GM12864 (cell line): ENCODE measurements at regions not wholly inside any gene's neighbourhood (a gene's known extent, or its start where the extent isn't known, plus 50 kb on each side); places are given as distances from the start of the nearest gene placed in this dataset.

Source experiments
- DNase-seq: peaks from one replicate; pipeline ENCODE4 v3.0.0-alpha.2; 2011; ENCODE audit warnings: low read depth
- H3K4me3 ChIP-seq: 2 replicates; pipeline ENCODE4 v1.5.1; 2011; ENCODE audit warnings: mild to moderate bottlenecking, low read depth, low read length, control low read depth
- CTCF ChIP-seq: IDR thresholded peaks from 2 replicates; pipeline ENCODE4 v1.5.1; 2011; ENCODE audit warnings: low read depth, mild to moderate bottlenecking, moderate library complexity, low read length, control low read depth, inconsistent platforms; ENCODE audit errors: missing control alignments

DNA sequence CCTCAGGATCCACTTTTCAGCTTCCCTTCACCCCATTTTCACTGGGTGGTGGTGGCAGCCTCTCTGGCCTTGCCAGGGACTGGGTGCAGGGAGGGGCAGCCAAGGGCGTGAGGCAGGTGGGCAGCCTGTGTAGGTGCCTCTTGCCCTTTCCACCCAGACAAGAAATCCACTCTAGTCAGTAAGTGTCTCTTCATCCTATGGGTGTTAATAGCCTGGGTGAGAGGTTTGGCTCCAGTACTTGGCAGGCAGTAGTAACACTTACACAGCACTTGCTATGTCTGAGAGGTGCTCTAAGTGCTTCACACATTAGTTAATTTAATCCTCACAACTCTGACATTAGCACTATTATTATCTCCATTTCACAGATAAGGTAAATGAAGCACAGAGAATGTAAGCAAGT lies 171.9 kb downstream of the EMP1 start:
- TF ChIP-seq CTCF = no peak
- no peak overlapping the region for H3K4me3 ChIP-seq
- DNase-seq = no peak

GRCh38 chr12:13367973-13368372 lies 171.4 kb downstream of the EMP1 start:
- TF ChIP-seq CTCF = no peak
- DNase-seq = no peak
- no peak overlapping the region for H3K4me3 ChIP-seq

- no peak for DNase-seq
- no peak overlapping the region for H3K4me3 ChIP-seq
- no peak for TF ChIP-seq CTCF
Measured at GRCh38 chr12:13365748-13366366, 169.3 kb downstream of the EMP1 start.

GRCh38 chr12:13362260-13362841 lies 165.8 kb downstream of the EMP1 start:
- TF ChIP-seq CTCF = peak; percentile 96
- DNase-seq = peak; percentile 18

DNA sequence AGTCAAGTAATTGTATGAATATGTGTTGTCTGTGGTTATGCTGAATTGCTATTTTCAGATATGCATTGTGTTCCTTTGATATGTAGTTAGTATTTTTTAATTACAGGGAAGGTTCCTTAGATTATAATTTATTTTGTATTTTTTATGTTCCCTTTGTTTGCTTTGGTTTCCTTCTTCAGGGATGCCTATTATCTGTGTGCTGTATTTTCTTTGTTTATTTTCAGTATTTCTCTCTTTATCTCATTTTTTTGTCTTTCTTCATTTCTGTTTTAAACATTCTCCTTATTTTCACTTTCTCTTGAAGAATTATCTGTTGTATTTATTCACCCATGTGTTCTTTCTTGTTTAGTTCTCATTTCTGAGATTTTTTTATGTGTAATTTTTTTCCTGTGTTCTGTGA lies 163.1 kb downstream of the EMP1 start:
- no peak for TF ChIP-seq CTCF
- no peak for DNase-seq
- H3K4me3 ChIP-seq = no peak overlapping the region

More at GRCh38 chr12:13362260-13362841, 165.8 kb downstream of the EMP1 start:
- no peak overlapping the region for H3K4me3 ChIP-seq

- no peak for TF ChIP-seq CTCF
- H3K4me3 ChIP-seq = no peak overlapping the region
- no peak for DNase-seq
Measured at GRCh38 chr12:13358391-13358905, 161.9 kb downstream of the EMP1 start.

- no peak for DNase-seq
- no peak for TF ChIP-seq CTCF
- H3K4me3 ChIP-seq = no peak overlapping the region
Measured at GRCh38 chr12:13350946-13351345, 154.4 kb downstream of the EMP1 start.
